22Rv1 (cell line): ENCODE measurements at regions not wholly inside any gene's neighbourhood (a gene's known extent, or its start where the extent isn't known, plus 50 kb on each side); places are given as distances from the start of the nearest gene placed in this dataset.

Experiments
- CTCF ChIP-seq: fragments of 450-650 bp; IDR thresholded peaks from 2 replicates; pipeline ENCODE4 v1.5.1; 2017; ENCODE audit warnings: mild to moderate bottlenecking
- ZFX ChIP-seq: fragments of 450-650 bp; IDR thresholded peaks from 2 replicates; pipeline ENCODE4 v1.6.1; 2017; ENCODE audit warnings: antibody characterized with exemption, borderline replicate concordance

DNA sequence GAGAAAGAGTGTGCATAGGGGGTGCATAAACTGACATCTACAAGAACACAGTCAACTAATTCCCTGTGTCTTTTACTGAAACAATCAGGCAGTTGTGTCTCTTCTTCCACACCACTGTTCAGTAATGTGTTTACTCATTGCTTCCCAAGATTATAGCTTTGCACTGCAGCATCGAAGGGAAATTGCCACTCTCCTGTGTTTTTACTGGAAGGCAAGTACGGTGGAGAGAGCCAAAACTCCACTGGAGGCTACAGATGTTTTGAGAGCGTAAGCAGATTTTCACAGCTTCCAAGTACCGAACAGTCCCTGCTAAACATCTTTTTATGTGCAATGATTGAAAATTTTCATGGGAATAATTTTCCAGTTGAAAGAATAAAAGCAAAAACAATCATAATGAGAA, 510.5 kb upstream of the AKR1E2 start:
- TF ChIP-seq CTCF (no peak), ZFX (no peak)
